ENCODE measurements at regions not wholly inside any gene's neighbourhood (a gene's known extent, or its start where the extent isn't known, plus 50 kb on each side); places are given as distances from the start of the nearest gene placed in this dataset.

DNA sequence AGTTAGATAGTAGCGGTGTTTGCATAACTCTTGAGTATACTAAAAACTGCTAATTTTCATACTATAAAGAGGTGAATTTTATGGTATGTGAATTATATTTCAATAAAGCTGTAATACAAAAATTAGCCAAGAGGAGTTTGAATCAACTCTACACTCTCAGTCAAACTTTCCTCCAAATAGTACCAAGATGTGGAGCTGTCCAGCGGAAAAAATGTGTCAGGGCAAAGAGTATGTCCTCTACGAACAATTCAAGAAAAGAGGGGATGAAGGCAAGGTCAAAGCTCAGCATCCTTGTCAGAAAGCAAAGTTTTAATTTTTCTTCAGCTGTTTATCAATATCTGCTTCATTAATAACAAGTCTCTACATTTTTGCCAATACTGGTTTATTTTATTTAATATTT is 51.8 kb upstream of the CDC14C start:
- Histone ChIP-seq H3K14ac (ENCODE audit: insufficient read length) (no peak overlapping the region), H3K4me3 (ENCODE audit: extremely low read depth in 1 of 4, insufficient read depth in 2 of 4, low read depth in 3 of 4, low read length in 4 of 4) (no peak overlapping the region), H3K27ac (ENCODE audit: low read depth, low read length) (no peak overlapping the region), H3K9ac (replicated peaks in 1 of 4; ENCODE audit: extremely low read depth in 1 of 4, low read depth in 3 of 4, low read length in 3 of 4) (no peak overlapping the region), H3K9me3 (ENCODE audit: insufficient read depth in 2 of 2, low read depth in 1 of 2, low read length in 1 of 2) (no peaks in the 10 kb centered on the region), H2BK12ac (ENCODE audit: low read depth, low read length) (no peak overlapping the region), H2BK5ac (ENCODE audit: low read depth, low read length) (no peak overlapping the region), H4K5ac (ENCODE audit: insufficient read length, low read depth, low read length) (no peak overlapping the region), H3K4me1 (replicated peaks in 1 of 4; ENCODE audit: control insufficient read depth in 3 of 4, insufficient read depth in 4 of 4, low read length in 3 of 4) (no peaks in the 10 kb centered on the region), H3K79me1 (ENCODE audit: low read depth, low read length) (no peaks in the 10 kb centered on the region), H3K23me2 (ENCODE audit: low read depth, low read length) (no peaks in the 10 kb centered on the region), H4K8ac (ENCODE audit: extremely low read depth, insufficient read depth, low read length) (no peak overlapping the region), H4K91ac (replicated peaks; ENCODE audit: insufficient read length, low read length) (no peak overlapping the region), H2AK5ac (ENCODE audit: low read depth, low read length) (no peak overlapping the region), H2BK20ac (ENCODE audit: low read length) (no peak overlapping the region), H3K18ac (ENCODE audit: extremely low read depth, low read length) (no peak overlapping the region), H3K4ac (replicated peaks; ENCODE audit: insufficient read length, low read depth, low read length) (no peak overlapping the region), H4K20me1 (replicated peaks in 1 of 2; ENCODE audit: control insufficient read depth in 1 of 2, insufficient read depth in 2 of 2, low read length in 2 of 2) (no peaks in the 10 kb centered on the region), H3K4me2 (ENCODE audit: insufficient read depth in 1 of 2, low read depth in 2 of 2, low read length in 2 of 2) (no peak overlapping the region), H2BK15ac (ENCODE audit: low read length) (no peak overlapping the region), H3K79me2 (ENCODE audit: control insufficient read depth in 1 of 2, insufficient read depth in 2 of 2, low read length in 2 of 2) (no peaks in the 10 kb centered on the region), H3K56ac (replicated peaks; ENCODE audit: insufficient read length, low read depth, low read length) (no peak overlapping the region), H2AFZ (ENCODE audit: low read length) (no peak overlapping the region), H3K27me3 (replicated peaks in 1 of 4; ENCODE audit: control insufficient read depth in 3 of 4, extremely low read depth in 1 of 4, insufficient read depth in 3 of 4, low read length in 3 of 4) (no peaks in the 10 kb centered on the region), H3K36me3 (ENCODE audit: control insufficient read depth in 2 of 4, insufficient read depth in 4 of 4, low read length in 3 of 4) (no peaks in the 10 kb centered on the region), H2BK120ac (replicated peaks; ENCODE audit: low read depth, low read length) (no peak overlapping the region), H3K23ac (ENCODE audit: insufficient read length) (no peak overlapping the region)
- WGBS, 2 experiments (ENCODE audit: extremely low coverage in 1 of 2, insufficient coverage in 1 of 2, insufficient read length in 1 of 2, insufficient replicate concordance in 2 of 2, low coverage in 1 of 2, low lambda C conversion rate in 2 of 2, missing lambda C conversion rate in 1 of 2) = 94% methylated on average over 3 of the region's 3 CpGs; no CpG with 5 or more reads in 1 of the 2 experiments
- DNase-seq (ENCODE audit: low read depth in 1 of 2, low spot score in 2 of 2) = no peak
- ChIA-PET POLR2A (ENCODE audit: partially characterized antibody) (no interaction called here), CTCF (ENCODE audit: partially characterized antibody) (interaction anchor here (0.6 to 1.8 kb wide), 3 partner anchors 165 to 573 kb away, joined by 3 to 7 read pairs (median 3); no protein-coding TSS in a partner anchor)
- FAIRE-seq = no peak
- TF ChIP-seq HDAC6 (IDR thresholded peaks at IDR 0.05; ENCODE audit: low read depth, low read length) = no peak
- no peak for TF ChIP-seq NRF1 (IDR thresholded peaks at IDR 0.05; ENCODE audit: low read depth, low read length)
- TF ChIP-seq RBBP5 (IDR thresholded peaks at IDR 0.05; ENCODE audit: borderline replicate concordance, low read depth, low read length) = no peak
- no peak for TF ChIP-seq KDM4A (IDR thresholded peaks at IDR 0.05; ENCODE audit: low read depth, low read length, severe bottlenecking)
- TF ChIP-seq CHD2 (IDR thresholded peaks at IDR 0.05; ENCODE audit: low read length) = no peak
- TF ChIP-seq RNF2 (IDR thresholded peaks at IDR 0.05; ENCODE audit: borderline replicate concordance, low read depth, low read length, missing control alignments, poor library complexity, severe bottlenecking) = no peak
